ENCODE measurements at regions not wholly inside any gene's neighbourhood (a gene's known extent, or its start where the extent isn't known, plus 50 kb on each side); places are given as distances from the start of the nearest gene placed in this dataset.

DNA sequence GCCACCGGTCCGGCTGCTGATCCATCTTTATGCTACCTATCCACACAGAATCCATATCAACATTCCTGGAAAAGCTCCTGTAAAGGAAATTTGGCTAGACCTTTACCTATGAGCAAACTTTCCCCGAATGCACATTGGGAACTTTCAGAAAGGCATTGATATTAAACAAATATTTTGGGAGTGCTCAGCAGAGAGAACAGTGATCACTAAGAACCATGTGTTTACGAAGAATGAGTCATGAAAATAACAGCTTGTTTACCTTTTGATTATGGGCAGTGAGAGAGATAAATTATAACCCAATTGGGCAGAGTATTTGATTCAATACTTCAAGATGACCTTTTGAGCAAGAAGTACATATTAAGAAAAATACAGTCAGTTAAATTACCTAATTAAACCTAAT is 189.7 kb upstream of the CDH2 start:
- no peak for TF ChIP-seq POLR2A (IDR thresholded peaks at IDR 0.05)
- TF ChIP-seq, protein P1, sequence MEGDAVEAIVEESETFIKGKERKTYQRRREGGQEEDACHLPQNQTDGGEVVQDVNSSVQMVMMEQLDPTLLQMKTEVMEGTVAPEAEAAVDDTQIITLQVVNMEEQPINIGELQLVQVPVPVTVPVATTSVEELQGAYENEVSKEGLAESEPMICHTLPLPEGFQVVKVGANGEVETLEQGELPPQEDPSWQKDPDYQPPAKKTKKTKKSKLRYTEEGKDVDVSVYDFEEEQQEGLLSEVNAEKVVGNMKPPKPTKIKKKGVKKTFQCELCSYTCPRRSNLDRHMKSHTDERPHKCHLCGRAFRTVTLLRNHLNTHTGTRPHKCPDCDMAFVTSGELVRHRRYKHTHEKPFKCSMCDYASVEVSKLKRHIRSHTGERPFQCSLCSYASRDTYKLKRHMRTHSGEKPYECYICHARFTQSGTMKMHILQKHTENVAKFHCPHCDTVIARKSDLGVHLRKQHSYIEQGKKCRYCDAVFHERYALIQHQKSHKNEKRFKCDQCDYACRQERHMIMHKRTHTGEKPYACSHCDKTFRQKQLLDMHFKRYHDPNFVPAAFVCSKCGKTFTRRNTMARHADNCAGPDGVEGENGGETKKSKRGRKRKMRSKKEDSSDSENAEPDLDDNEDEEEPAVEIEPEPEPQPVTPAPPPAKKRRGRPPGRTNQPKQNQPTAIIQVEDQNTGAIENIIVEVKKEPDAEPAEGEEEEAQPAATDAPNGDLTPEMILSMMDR (IDR thresholded peaks at IDR 0.05), result no peak
- intact Hi-C loops (cut with DNase I; ENCODE audit: low total_unique reads), result no loop called here
- H3K4me3 ChIP-seq (ENCODE audit: low read depth, poor library complexity, severe bottlenecking), result no peak overlapping the region
- 85 to 93% methylated on average over 4 of the region's 4 CpGs for WGBS, 2 donors
- DNase-seq (ENCODE audit: low spot score in 2 of 2), result no peak

DNA sequence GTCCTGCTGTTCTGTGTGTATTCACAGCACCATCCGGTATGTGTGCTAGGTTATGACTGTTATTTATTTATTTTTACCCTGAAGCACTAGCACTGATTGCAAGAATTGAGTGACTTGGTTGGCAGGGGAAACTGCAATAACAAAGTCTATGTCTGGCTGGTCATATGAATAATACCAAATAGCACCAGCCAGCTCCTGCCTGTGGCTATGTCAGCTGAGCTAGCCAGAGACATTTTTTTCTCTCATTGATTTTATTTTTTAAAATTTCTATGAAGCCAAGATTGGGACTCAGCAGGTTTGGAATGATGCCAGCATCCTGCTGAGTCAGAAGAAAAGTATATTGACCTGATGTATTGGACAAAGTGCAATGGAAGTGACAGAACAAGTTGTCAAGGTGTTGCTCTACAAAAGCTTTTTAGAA is 188.5 kb upstream of the CDH2 start:
- no peak overlapping the region for H3K4me3 ChIP-seq (ENCODE audit: low read depth, poor library complexity, severe bottlenecking)

DNA sequence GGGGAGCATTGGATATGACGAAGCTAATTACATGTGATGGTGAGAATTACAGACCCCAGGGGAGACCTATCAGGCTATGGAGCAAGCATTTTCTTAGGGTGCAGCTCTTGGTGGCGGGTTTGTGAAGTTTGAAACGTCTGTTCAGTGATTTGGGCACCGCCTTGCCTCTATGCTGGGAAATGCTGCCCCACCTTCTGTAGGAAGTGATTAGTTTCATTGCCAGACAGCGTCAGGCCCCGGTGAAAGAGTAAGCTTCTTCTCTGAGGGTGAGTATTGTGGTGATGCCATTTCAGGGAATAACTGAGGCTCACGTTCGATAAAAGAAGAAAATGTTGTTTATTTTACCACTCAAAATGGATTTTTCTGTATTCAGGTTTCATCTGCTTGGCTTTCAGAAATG is 186.2 kb upstream of the CDH2 start:
- no peak for DNase-seq (ENCODE audit: low spot score in 2 of 2)
- 83 to 90% methylated on average over 8 of the region's 8 CpGs for WGBS, 2 donors
- no peak for TF ChIP-seq POLR2A (IDR thresholded peaks at IDR 0.05)
- TF ChIP-seq, protein P1 (IDR thresholded peaks at IDR 0.05), result no peak
- intact Hi-C loops (cut with DNase I; ENCODE audit: low total_unique reads), result no loop called here
- no peak overlapping the region for H3K4me3 ChIP-seq (ENCODE audit: low read depth, poor library complexity, severe bottlenecking)

More for the DNA sequence above, 188.5 kb upstream of the CDH2 start:
- intact Hi-C loops (cut with DNase I; ENCODE audit: low total_unique reads), result no loop called here
- 54 to 58% methylated on average over 1 of the region's 1 CpG for WGBS, 2 donors
- TF ChIP-seq, protein P1 (IDR thresholded peaks at IDR 0.05), result no peak
- no peak for TF ChIP-seq POLR2A (IDR thresholded peaks at IDR 0.05)
- no peak for DNase-seq (ENCODE audit: low spot score in 2 of 2)

DNA sequence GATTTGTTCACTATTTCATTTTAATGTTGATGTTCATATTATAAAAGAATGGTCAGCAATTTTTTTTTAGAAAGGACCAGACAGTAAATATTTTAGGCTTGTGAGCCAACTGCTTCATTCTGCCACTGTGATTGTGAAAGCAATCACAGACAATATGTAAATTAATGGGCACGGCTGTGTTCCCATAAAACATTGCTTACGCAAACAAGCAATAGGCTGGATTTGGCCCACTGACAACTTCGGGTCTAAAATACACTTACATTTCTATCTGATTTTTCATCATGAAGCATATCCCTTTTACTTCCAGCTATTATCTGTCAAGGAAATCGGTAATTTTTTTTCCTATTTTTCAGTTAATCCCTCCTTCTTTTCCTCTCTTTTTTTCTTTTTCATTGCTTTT is 182.2 kb upstream of the CDH2 start:
- no peak for DNase-seq (ENCODE audit: low spot score in 2 of 2)
- no peak overlapping the region for H3K4me3 ChIP-seq (ENCODE audit: low read depth, poor library complexity, severe bottlenecking)
- 61% methylated on average over 4 of the region's 4 CpGs for WGBS, 2 donors
- intact Hi-C loops (cut with DNase I; ENCODE audit: low total_unique reads), result no loop called here
- TF ChIP-seq, protein P1 (IDR thresholded peaks at IDR 0.05), result no peak
- no peak for TF ChIP-seq POLR2A (IDR thresholded peaks at IDR 0.05)

DNA sequence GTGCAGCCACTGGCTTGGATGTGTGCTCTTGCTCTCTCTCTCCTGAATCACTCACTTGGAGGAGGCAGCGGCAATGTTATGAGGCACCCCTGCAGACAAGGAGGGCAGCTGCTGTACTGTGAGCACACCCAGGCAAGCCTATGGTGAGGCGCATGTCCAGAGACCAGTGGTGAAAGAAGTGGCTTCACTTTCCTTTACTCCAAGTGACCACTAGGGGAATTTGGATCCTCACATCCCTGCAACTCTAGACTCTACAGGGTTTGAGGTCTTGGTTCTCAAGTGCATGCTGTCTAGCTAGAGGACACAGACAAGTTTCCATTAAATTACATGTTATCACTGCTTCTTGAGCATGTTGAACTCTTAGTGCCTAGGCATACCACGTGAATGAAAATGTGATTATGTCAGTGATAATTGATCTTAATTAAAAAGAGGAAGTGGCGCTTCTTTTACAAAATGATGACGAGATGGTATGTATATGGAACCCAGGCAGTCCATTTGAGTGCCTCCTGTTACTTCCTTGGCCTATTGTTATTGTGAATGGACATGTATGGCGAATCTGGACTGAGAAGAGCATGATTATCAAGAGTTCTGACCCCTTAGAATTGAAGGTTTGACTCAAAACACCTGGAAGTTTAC is 181.0 kb upstream of the CDH2 start:
- H3K4me3 ChIP-seq (ENCODE audit: low read depth, poor library complexity, severe bottlenecking), result no peak overlapping the region
- no peak for TF ChIP-seq POLR2A (IDR thresholded peaks at IDR 0.05)
- TF ChIP-seq, protein P1 (IDR thresholded peaks at IDR 0.05), result no peak
- intact Hi-C loops (cut with DNase I; ENCODE audit: low total_unique reads), result no loop called here
- 80 to 85% methylated on average over 6 of the region's 6 CpGs for WGBS, 2 donors
- no peak for DNase-seq (ENCODE audit: low spot score in 2 of 2)

DNA sequence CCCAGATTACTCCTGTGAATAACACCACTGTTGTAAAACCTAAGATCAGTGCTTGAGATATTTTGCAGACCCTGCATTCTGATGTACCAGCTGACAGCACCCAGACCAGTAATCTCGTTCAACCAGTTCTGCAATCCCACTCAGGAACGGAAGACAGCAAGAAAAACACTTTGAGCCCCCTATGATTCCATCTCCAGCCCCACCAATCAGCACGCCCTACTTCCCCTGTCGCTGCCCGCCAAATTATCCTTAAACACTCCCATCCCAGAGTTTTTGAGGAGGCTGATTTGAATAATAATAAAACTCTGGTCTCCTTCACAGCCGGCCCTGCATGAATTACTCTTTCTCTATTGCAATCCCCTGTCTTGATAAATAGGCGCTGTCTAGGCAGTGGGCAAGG is 173.9 kb upstream of the CDH2 start:
- H3K4me3 ChIP-seq (ENCODE audit: low read depth, poor library complexity, severe bottlenecking), result no peak overlapping the region
- TF ChIP-seq, protein P1 (IDR thresholded peaks at IDR 0.05), result no peak
- no peak for TF ChIP-seq POLR2A (IDR thresholded peaks at IDR 0.05)
- no peak for DNase-seq (ENCODE audit: low spot score in 2 of 2)
- intact Hi-C loops (cut with DNase I; ENCODE audit: low total_unique reads), result no loop called here
- 70 to 79% methylated on average over 7 of the region's 7 CpGs for WGBS, 2 donors

Data from lower leg skin (tissue), 4 donors.